Stomach (tissue), 4 donors: ENCODE measurements at regions not wholly inside any gene's neighbourhood (a gene's known extent, or its start where the extent isn't known, plus 50 kb on each side); places are given as distances from the start of the nearest gene placed in this dataset.

Experiments used
- EP300 ChIP-seq: sonication (generic); formaldehyde crosslinking; IDR thresholded peaks from one replicate; pipeline ENCODE4 v1.6.1; 2017; ENCODE audit warnings: antibody characterized with exemption
- TF ChIP-seq, protein P1 (sequence below), 7 experiments: fragments of 450-650 bp in 4 of 7; fragments of 200-600 bp in 3 of 7; sonication (generic) in 3 of 7; IDR thresholded peaks; one replicate each; pipeline ENCODE4 v1.5.1; 2016 to 2019; ENCODE audit warnings: antibody characterized with exemption in 7 of 7, control low read depth in 2 of 7, mild to moderate bottlenecking in 1 of 7

DNA sequence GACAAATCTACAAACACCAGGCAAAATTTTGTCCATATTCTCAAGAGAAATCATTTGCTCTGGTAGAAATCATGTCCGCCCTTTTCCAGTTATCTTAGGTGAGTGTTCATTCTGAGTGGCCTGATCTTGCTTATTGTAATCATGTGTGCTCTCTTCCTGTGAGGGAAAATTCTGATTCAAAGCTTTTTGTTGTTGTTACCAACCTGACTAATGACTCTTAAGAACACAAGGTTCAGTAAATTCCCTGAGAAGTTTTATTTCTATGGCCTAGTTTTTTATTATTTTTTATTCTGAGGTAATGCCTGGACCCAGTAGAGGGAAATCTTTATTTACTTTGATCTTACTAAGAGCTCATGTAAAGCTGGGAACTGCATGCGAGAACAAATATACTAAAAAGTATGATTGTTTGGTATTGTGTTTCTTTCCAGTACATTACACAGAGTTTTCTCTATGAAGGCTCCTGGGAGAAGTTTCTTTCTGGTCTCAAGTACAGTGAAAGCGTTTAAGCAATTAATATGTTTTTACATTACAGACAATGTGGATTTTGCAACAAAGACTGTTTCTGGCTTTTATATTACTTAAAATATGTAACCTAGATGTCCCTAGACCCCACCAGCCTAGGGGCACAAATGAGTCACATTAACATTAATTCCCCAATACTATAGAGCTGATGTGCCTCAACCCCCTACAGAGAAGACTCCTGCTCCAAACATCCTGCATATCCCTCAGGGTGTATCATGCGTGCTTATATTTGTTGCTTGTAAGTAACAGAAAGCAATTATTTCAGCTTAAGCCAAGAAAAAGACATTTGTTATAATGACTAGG, 138.1 kb downstream of the TMEM167A start:
- TF ChIP-seq, protein P1, sequence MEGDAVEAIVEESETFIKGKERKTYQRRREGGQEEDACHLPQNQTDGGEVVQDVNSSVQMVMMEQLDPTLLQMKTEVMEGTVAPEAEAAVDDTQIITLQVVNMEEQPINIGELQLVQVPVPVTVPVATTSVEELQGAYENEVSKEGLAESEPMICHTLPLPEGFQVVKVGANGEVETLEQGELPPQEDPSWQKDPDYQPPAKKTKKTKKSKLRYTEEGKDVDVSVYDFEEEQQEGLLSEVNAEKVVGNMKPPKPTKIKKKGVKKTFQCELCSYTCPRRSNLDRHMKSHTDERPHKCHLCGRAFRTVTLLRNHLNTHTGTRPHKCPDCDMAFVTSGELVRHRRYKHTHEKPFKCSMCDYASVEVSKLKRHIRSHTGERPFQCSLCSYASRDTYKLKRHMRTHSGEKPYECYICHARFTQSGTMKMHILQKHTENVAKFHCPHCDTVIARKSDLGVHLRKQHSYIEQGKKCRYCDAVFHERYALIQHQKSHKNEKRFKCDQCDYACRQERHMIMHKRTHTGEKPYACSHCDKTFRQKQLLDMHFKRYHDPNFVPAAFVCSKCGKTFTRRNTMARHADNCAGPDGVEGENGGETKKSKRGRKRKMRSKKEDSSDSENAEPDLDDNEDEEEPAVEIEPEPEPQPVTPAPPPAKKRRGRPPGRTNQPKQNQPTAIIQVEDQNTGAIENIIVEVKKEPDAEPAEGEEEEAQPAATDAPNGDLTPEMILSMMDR (IDR thresholded peaks at IDR 0.05), result no peak
- TF ChIP-seq EP300, result no peak
